ENCODE measurements at regions not wholly inside any gene's neighbourhood (a gene's known extent, or its start where the extent isn't known, plus 50 kb on each side); places are given as distances from the start of the nearest gene placed in this dataset.

DNA sequence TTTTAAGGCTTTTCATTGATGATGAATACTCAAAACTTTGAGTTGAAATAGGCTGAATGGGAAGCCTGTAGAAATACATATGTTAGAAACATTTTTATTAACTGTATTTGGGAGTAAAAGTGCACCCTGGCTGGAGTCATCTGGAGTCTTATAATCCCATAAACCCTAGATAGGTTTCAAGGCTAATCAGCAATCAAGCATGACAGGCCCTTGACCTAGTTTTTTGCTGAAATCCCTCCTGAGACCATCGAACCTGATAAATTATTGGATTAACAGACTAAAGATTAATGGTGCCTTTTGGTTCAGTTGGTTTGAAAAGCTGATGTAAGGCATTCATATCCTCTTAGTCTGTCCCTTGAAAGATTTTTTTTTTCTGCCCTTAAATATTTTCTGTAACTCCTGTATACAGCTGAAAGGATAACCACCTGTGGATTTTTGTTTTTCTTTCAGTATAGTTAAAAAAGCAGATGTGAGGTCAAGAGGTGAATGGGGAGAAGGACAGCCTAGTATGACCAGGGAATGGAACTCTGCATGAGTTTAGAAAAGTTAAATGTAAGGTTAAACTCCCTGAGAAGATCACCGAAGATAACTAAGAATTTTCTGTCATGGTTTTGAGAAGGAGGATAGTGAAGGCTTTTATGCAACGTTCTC, 69.4 kb upstream of the STXBP5L start:
- no peak overlapping the region for H3K4me3 ChIP-seq (ENCODE audit: control insufficient read depth, low read depth, low read length)
- TF ChIP-seq, protein P1, sequence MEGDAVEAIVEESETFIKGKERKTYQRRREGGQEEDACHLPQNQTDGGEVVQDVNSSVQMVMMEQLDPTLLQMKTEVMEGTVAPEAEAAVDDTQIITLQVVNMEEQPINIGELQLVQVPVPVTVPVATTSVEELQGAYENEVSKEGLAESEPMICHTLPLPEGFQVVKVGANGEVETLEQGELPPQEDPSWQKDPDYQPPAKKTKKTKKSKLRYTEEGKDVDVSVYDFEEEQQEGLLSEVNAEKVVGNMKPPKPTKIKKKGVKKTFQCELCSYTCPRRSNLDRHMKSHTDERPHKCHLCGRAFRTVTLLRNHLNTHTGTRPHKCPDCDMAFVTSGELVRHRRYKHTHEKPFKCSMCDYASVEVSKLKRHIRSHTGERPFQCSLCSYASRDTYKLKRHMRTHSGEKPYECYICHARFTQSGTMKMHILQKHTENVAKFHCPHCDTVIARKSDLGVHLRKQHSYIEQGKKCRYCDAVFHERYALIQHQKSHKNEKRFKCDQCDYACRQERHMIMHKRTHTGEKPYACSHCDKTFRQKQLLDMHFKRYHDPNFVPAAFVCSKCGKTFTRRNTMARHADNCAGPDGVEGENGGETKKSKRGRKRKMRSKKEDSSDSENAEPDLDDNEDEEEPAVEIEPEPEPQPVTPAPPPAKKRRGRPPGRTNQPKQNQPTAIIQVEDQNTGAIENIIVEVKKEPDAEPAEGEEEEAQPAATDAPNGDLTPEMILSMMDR (IDR thresholded peaks at IDR 0.05; ENCODE audit: control insufficient read depth, insufficient read depth, low read depth, low read length, missing control alignments): no peak
- DNase-seq (ENCODE audit: low read depth): no peak

DNA sequence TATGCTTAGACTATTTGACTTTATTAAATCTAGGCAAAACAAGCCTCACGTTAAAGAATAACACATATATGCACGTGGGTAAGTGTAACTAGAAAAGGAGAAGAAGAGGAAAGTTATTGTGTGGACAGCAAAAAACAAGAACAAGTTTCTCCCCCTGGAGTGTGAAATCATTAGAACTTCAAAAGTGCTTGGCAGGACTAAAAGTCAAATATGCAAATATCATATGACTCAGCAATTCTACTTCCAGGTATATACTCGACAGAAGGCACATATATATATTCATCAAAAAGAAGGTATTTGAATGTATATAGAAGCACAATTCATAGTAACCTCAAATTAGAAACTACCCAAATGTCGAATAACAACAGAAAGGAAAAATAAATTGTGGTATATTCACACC, 68.9 kb upstream of the STXBP5L start:
- TF ChIP-seq, protein P1 (IDR thresholded peaks at IDR 0.05; ENCODE audit: control insufficient read depth, insufficient read depth, low read depth, low read length, missing control alignments): no peak

DNA sequence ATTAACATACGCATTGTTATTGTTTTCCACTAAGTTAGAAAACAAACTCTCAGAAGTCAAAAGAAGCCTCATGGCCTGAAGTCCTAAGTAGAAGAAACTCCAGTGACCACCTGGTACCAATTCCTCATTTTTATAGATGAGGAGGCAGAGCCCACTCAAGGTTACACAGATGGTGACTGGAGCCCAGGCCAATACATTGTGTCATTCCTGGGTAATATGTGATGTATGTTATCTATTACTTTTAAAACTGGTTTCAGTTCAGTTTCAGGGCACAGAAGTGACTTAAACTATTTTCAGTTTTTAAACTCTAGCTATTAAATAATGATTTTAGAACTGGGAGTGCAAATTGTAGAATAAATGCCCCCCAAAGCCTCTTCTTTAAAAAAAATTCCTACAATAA, 66.7 kb upstream of the STXBP5L start:
- TF ChIP-seq, protein P1 (IDR thresholded peaks at IDR 0.05; ENCODE audit: control insufficient read depth, insufficient read depth, low read depth, low read length, missing control alignments): no peak
- no peak overlapping the region for H3K4me3 ChIP-seq (ENCODE audit: control insufficient read depth, low read depth, low read length)
- no peak for DNase-seq (ENCODE audit: low read depth)

More for the DNA sequence above, 68.9 kb upstream of the STXBP5L start:
- H3K4me3 ChIP-seq (ENCODE audit: control insufficient read depth, low read depth, low read length): no peak overlapping the region
- DNase-seq (ENCODE audit: low read depth): no peak

DNA sequence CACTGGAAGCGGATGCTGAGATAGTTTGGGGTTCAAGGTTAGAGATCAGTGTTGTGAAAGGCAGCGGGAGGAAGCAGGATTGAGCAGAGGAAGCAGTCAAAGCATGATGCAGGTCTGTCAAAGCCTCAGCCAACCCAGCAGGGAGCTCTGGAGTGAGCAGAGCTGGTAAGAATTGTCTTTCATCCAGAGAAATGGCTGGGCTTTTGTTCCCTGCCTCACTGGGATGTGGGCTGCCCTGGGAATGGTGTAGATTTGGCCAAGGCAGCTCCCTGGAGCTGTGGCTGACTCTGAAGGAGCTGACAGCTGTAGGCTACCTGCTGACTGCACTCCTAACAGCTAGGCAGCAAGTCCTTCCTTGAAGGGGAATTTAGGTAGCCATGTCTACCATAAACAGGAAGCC, 61.9 kb upstream of the STXBP5L start:
- H3K4me3 ChIP-seq (ENCODE audit: control insufficient read depth, low read depth, low read length): no peak overlapping the region
- no peak for DNase-seq (ENCODE audit: low read depth)
- TF ChIP-seq, protein P1 (IDR thresholded peaks at IDR 0.05; ENCODE audit: control insufficient read depth, insufficient read depth, low read depth, low read length, missing control alignments): no peak

DNA sequence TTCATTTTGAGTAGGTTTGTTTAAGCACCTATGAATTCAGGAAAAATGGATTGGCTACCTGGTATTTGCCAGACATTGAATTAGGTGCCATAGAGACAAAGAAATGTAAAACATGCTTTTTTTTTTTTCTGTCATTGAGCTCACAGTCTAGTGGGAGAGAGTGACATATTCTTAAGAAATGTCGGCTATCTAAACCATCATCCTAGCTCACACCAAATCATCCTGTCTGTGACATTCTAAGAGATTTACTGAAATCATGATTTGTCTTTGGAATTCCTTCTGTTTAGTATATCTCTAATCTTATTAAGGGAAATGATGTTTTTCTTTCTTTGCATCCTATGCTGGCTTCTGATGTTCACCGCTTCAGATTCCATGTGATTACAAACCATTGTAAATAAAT, 59.5 kb upstream of the STXBP5L start:
- no peak for DNase-seq (ENCODE audit: low read depth)
- TF ChIP-seq, protein P1 (IDR thresholded peaks at IDR 0.05; ENCODE audit: control insufficient read depth, insufficient read depth, low read depth, low read length, missing control alignments): no peak
- no peak overlapping the region for H3K4me3 ChIP-seq (ENCODE audit: control insufficient read depth, low read depth, low read length)

DNA sequence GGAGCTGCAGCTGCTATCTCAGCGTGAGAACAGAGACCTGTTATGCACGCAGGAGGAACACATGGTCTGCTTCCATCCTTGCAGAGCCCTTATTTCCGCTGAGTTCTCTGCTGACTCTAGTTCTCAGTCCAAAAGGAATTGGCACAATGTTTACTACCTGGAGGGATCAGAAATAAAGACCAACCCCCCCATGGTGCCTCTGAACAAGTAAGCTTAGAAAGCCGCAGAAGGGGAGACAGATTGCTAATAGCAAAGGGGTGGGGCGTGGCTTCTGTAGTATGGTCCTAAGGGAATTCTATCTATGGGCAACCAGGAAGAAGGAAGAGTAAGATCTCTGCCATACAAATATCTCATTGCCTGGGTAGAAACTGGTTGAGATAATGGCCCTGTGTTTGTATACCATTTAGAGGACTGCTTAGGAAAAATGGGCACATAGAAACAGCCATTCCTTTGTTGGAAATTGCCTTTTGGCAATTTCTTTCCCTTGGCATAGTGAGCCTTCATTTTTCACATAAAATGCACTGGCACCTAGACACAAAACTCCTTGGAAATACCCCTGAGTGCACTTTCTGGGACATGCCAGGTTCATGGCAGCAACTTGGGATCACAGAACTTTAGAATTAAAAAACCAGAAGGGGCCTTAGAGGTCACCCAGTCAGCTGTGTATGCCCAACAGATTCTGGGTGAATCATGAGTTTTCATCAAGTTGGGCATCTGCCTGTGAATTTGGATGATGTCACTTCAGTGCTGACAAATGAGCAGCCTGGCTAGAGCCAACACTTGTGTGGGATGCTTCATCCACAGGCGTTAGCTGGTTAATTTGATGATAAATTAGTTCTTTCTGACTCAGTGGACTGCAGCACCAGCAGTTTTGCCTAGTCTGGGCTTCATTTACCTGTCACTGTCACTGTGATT, 57.4 kb upstream of the STXBP5L start:
- no peak overlapping the region for H3K4me3 ChIP-seq (ENCODE audit: control insufficient read depth, low read depth, low read length)
- no peak for DNase-seq (ENCODE audit: low read depth)

More for the DNA sequence above, 57.4 kb upstream of the STXBP5L start:
- TF ChIP-seq, protein P1 (IDR thresholded peaks at IDR 0.05; ENCODE audit: control insufficient read depth, insufficient read depth, low read depth, low read length, missing control alignments): no peak
